Endothelial cell of umbilical vein (primary cell): ENCODE measurements at regions not wholly inside any gene's neighbourhood (a gene's known extent, or its start where the extent isn't known, plus 50 kb on each side); places are given as distances from the start of the nearest gene placed in this dataset.

Source experiments
- BruUV-seq: library from RNA; stranded (reverse); fragments of 400-500 nt; replicated peaks from 2 replicates; lab custom pipeline; 2021; lab: Mats Ljungman, UMichigan
- CTCF ChIA-PET: fragments of 300-600, 350-600 bp; sonication (Branson Sonifier 250); formaldehyde crosslinking; loops from one replicate; lab custom pipeline; 2021; ENCODE audit warnings: antibody characterized with exemption, inconsistent platforms; lab: Charles Lee
- POLR2A ChIA-PET: fragments of 300-600, 350-600 bp; sonication (Branson Sonifier 250); formaldehyde crosslinking; loops from one replicate; lab custom pipeline; 2021; ENCODE audit warnings: antibody characterized with exemption, inconsistent platforms; lab: Charles Lee
- DNase-seq: peaks from one replicate; pipeline ENCODE4 v3.0.0-alpha.2; 2011; ENCODE audit warnings: low read depth, low spot score
- FAIRE-seq: peaks from 2 replicates; lab custom pipeline; 2011; peaks lifted over from hg19 to GRCh38; lab: Jason Lieb, UNC
- H2AFZ ChIP-seq: 2 replicates; pipeline ENCODE4 v1.6.0; 2012; ENCODE audit warnings: low read depth, low read length, control low read depth, inconsistent platforms
- H3K27ac ChIP-seq: 2 replicates; pipeline ENCODE4 v1.5.1; 2011; ENCODE audit warnings: low read depth, mild to moderate bottlenecking, control low read depth, low read length, moderate library complexity; ENCODE audit not compliant: insufficient read depth
- H3K27me3 ChIP-seq, 2 experiments: 2 replicates each; pipeline versions ENCODE4 v1.6.0 to v1.6.1; 2011; ENCODE audit warnings: low read length in 2 of 2, mixed read lengths in 1 of 2; ENCODE audit not compliant: control insufficient read depth in 2 of 2, insufficient read depth in 2 of 2
- H3K36me3 ChIP-seq, 2 experiments: 2 replicates in 1 of 2; 3 replicates in 1 of 2; pipeline ENCODE4 v1.5.1; 2011; ENCODE audit warnings: low read length in 2 of 2, mild to moderate bottlenecking in 1 of 2, moderate library complexity in 1 of 2; ENCODE audit not compliant: control insufficient read depth in 2 of 2, insufficient read depth in 2 of 2; ENCODE audit errors: extremely low read depth in 1 of 2
- H3K4me1 ChIP-seq: 3 replicates; pipeline ENCODE4 v1.5.1; 2011; ENCODE audit warnings: mild to moderate bottlenecking, low read length; ENCODE audit not compliant: control insufficient read depth, insufficient read depth; ENCODE audit errors: extremely low read depth
- H3K4me2 ChIP-seq: 2 replicates; pipeline ENCODE4 v1.6.1; 2011; ENCODE audit warnings: low read length, control low read depth, mixed read lengths; ENCODE audit not compliant: insufficient read depth
- H3K4me3 ChIP-seq, 3 experiments: fragments of 200-600 bp in 1 of 3; sonication (generic), shearing (Covaris generic) in 1 of 3; replicated peaks in 1 of 3; 2 replicates each; pipeline ENCODE4 v1.5.1; 2011 to 2016; ENCODE audit warnings: control low read depth in 3 of 3, low read length in 3 of 3, mild to moderate bottlenecking in 2 of 3, inconsistent platforms in 1 of 3, low read depth in 1 of 3, moderate library complexity in 1 of 3; ENCODE audit not compliant: insufficient read depth in 1 of 3
- H3K79me2 ChIP-seq: 2 replicates; pipeline ENCODE4 v1.6.0; 2012; ENCODE audit warnings: low read length, inconsistent platforms; ENCODE audit not compliant: control insufficient read depth, insufficient read depth
- H3K9ac ChIP-seq: replicated peaks from 2 replicates; pipeline ENCODE3; 2011; ENCODE audit warnings: low read length, control low read depth; ENCODE audit not compliant: insufficient read depth; ENCODE audit errors: extremely low read depth
- H3K9me1 ChIP-seq: replicated peaks from 3 replicates; pipeline ENCODE4 v1.6.0; 2011; ENCODE audit warnings: mild to moderate bottlenecking, low read length; ENCODE audit not compliant: control insufficient read depth, insufficient read depth; ENCODE audit errors: extremely low read depth
- H3K9me3 ChIP-seq: replicated peaks from 2 replicates; pipeline ENCODE4 v1.5.1; 2012; ENCODE audit warnings: low read length, inconsistent platforms; ENCODE audit not compliant: control insufficient read depth, insufficient read depth
- H4K20me1 ChIP-seq: replicated peaks from 2 replicates; pipeline ENCODE3; 2011; ENCODE audit warnings: mild to moderate bottlenecking, low read length; ENCODE audit not compliant: control insufficient read depth, insufficient read depth; ENCODE audit errors: extremely low read depth
- EZH2 ChIP-seq: IDR thresholded peaks from 2 replicates; pipeline ENCODE4 v1.6.1; 2012; ENCODE audit warnings: borderline replicate concordance, low read depth, mild to moderate bottlenecking, moderate library complexity, low read length, inconsistent platforms; ENCODE audit not compliant: severe bottlenecking
- FOS ChIP-seq: IDR thresholded peaks from 2 replicates; pipeline ENCODE4 v1.6.1; 2011; ENCODE audit warnings: mild to moderate bottlenecking, low read length, moderate library complexity, borderline replicate concordance; ENCODE audit not compliant: insufficient read depth
- GATA2 ChIP-seq: IDR thresholded peaks from 2 replicates; pipeline ENCODE4 v1.7.0; 2011; ENCODE audit warnings: low read depth, mild to moderate bottlenecking, moderate library complexity, mixed read lengths, low read length; ENCODE audit not compliant: insufficient read length, insufficient read depth
- JUN ChIP-seq: IDR thresholded peaks from 2 replicates; pipeline ENCODE4 v1.6.1; 2011; ENCODE audit warnings: borderline replicate concordance, low read depth; ENCODE audit not compliant: insufficient read length, insufficient read depth
- MYC ChIP-seq: IDR thresholded peaks from one replicate; pipeline ENCODE4 v1.6.1; 2011; ENCODE audit warnings: mild to moderate bottlenecking, low read depth, low read length
- POLR2A ChIP-seq: IDR thresholded peaks from 2 replicates; pipeline ENCODE4 v1.6.1; 2012; ENCODE audit warnings: low read depth, mild to moderate bottlenecking, control low read depth, low read length
- POLR2AphosphoS5 ChIP-seq: IDR thresholded peaks from 2 replicates; pipeline ENCODE4 v1.6.1; 2012; ENCODE audit warnings: low read depth, mild to moderate bottlenecking, control low read depth, low read length, moderate library complexity; ENCODE audit not compliant: insufficient read depth
- dilution Hi-C: fragments of 300-500 bp; cut with MboI; formaldehyde crosslinking; loops from one replicate; pipeline ENCODE4 v1.15.0; 2019; ENCODE audit warnings: low sequenced_read_pairs; ENCODE audit not compliant: extremely low pct_ligation_motif_present
- intact Hi-C: fragments of 100-400 bp; cut with micrococcal nuclease; formaldehyde crosslinking; loops from one replicate; pipeline ENCODE4 v1.10.0; 2022
- TF ChIP-seq, protein P1 (sequence below), 2 donors: IDR thresholded peaks; 1 replicate in 1 of 2; 2 replicates in 1 of 2; pipeline ENCODE4 v1.5.1; 2011; ENCODE audit warnings: low read length in 2 of 2, mild to moderate bottlenecking in 2 of 2, moderate library complexity in 2 of 2, control low read depth in 1 of 2, inconsistent platforms in 1 of 2, low read depth in 1 of 2; ENCODE audit not compliant: insufficient read depth in 1 of 2; ENCODE audit errors: extremely low read depth in 1 of 2
- TF ChIP-seq, protein P2 (sequence below): IDR thresholded peaks from 2 replicates; pipeline ENCODE4 v1.6.1; 2011; ENCODE audit not compliant: insufficient read depth, insufficient read length

DNA sequence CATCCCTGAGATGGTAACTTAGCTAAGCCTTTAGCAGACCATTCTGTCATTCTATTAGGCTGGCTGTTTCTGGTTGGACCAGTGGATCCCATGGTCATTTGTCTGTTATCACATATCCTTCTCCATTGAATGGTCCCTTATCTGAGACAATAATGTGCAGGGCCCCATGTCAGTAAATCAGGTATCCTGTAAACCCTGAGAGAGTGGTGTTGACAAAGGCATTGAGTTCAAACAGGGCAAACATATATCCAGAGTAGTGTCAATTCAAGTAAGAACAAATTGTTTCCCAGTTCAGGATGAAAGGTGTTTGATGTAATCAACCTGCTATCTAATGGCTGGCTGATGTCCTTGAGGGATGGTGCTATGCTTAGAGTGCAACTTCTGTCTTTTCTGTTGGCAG, 126.2 kb downstream of the LINC00237 start:
- H3K9ac ChIP-seq: no peak overlapping the region
- TF ChIP-seq, protein P1, sequence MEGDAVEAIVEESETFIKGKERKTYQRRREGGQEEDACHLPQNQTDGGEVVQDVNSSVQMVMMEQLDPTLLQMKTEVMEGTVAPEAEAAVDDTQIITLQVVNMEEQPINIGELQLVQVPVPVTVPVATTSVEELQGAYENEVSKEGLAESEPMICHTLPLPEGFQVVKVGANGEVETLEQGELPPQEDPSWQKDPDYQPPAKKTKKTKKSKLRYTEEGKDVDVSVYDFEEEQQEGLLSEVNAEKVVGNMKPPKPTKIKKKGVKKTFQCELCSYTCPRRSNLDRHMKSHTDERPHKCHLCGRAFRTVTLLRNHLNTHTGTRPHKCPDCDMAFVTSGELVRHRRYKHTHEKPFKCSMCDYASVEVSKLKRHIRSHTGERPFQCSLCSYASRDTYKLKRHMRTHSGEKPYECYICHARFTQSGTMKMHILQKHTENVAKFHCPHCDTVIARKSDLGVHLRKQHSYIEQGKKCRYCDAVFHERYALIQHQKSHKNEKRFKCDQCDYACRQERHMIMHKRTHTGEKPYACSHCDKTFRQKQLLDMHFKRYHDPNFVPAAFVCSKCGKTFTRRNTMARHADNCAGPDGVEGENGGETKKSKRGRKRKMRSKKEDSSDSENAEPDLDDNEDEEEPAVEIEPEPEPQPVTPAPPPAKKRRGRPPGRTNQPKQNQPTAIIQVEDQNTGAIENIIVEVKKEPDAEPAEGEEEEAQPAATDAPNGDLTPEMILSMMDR (IDR thresholded peaks at IDR 0.05; ENCODE audit: extremely low read depth in 1 of 2, insufficient read depth in 1 of 2, low read depth in 1 of 2, low read length in 2 of 2): no peak
- H2AFZ ChIP-seq: no peak overlapping the region
- H3K4me3 ChIP-seq: no peak overlapping the region
- no TSS peak for BruUV-seq
- no peak for DNase-seq
- H3K79me2 ChIP-seq: no peaks in the 10 kb centered on the region
- H3K36me3 ChIP-seq: no peaks in the 10 kb centered on the region
- dilution Hi-C loops: no loop called here
- no peaks in the 10 kb centered on the region for H3K27me3 ChIP-seq
- H3K27ac ChIP-seq: no peak overlapping the region
- no peaks in the 10 kb centered on the region for H3K9me3 ChIP-seq
- H4K20me1 ChIP-seq: no peaks in the 10 kb centered on the region
- POLR2A ChIA-PET: no interaction called here
- intact Hi-C loops: no loop called here
- no peaks in the 10 kb centered on the region for H3K4me1 ChIP-seq
- no peaks in the 10 kb centered on the region for H3K9me1 ChIP-seq
- H3K4me2 ChIP-seq: no peak overlapping the region
- no peak for FAIRE-seq
- CTCF ChIA-PET: no interaction called here

DNA sequence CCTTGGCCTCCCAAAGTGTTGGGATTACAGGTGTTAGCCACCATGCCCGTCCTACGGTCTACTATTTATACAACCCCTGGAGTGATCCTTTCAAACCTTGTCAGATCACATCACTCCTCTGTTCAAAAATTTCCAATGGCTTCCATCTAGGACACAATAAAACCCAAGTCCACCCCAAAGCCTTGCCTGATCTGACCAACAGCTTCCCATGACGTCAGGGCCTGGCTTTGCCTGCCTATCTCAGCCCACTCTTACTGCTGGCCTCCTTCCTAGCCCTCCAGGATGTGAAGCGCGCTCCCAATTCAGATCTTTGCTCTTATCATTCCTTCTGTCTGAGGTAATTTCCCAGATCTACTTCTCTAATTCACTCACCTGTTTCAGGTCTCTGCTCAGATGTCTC, 128.4 kb downstream of the LINC00237 start:
- FAIRE-seq: no peak

More for the DNA sequence above, 128.4 kb downstream of the LINC00237 start:
- H3K9ac ChIP-seq: no peak overlapping the region
- dilution Hi-C loops (no loop called here), intact Hi-C loops (no loop called here)
- POLR2A ChIA-PET: no interaction called here
- H3K27ac ChIP-seq: no peak overlapping the region
- H3K27me3 ChIP-seq: no peaks in the 10 kb centered on the region
- DNase-seq: no peak
- H3K4me1 ChIP-seq: no peaks in the 10 kb centered on the region
- no peak overlapping the region for H3K4me3 ChIP-seq
- no peaks in the 10 kb centered on the region for H3K9me1 ChIP-seq
- no peak overlapping the region for H2AFZ ChIP-seq
- CTCF ChIA-PET: no interaction called here
- H4K20me1 ChIP-seq: no peaks in the 10 kb centered on the region
- H3K9me3 ChIP-seq: no peaks in the 10 kb centered on the region
- BruUV-seq: no TSS peak
- TF ChIP-seq EZH2 (no peak), POLR2AphosphoS5 (no peak), JUN (no peak), FOS (no peak), POLR2A (no peak), GATA2 (no peak), MYC (no peak)
- TF ChIP-seq, protein P1 (IDR thresholded peaks at IDR 0.05; ENCODE audit: extremely low read depth in 1 of 2, insufficient read depth in 1 of 2, low read depth in 1 of 2, low read length in 2 of 2): no peak
- TF ChIP-seq, protein P2, sequence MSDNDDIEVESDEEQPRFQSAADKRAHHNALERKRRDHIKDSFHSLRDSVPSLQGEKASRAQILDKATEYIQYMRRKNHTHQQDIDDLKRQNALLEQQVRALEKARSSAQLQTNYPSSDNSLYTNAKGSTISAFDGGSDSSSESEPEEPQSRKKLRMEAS: no peak
- H3K36me3 ChIP-seq: no peaks in the 10 kb centered on the region
- no peaks in the 10 kb centered on the region for H3K79me2 ChIP-seq
- no peak overlapping the region for H3K4me2 ChIP-seq
